Liver (tissue), 8 donors: ENCODE measurements at regions not wholly inside any gene's neighbourhood (a gene's known extent, or its start where the extent isn't known, plus 50 kb on each side); places are given as distances from the start of the nearest gene placed in this dataset.

ENCODE experiments used
- DNase-seq: peaks from one replicate; pipeline ENCODE4 v3.0.0-alpha.2; 2017; ENCODE audit warnings: low spot score
- H3K27ac ChIP-seq, 2 donors: one replicate each; pipeline ENCODE4 v1.7.0; 2013; ENCODE audit warnings: inconsistent platforms in 2 of 2, low read length in 2 of 2, control low read depth in 1 of 2, low read depth in 1 of 2, mild to moderate bottlenecking in 1 of 2
- H3K27me3 ChIP-seq, 4 donors: one replicate each; pipeline versions ENCODE4 v1.6.1 to v1.7.0; 2013; ENCODE audit warnings: low read length in 3 of 4, inconsistent platforms in 1 of 4, mild to moderate bottlenecking in 1 of 4, moderate library complexity in 1 of 4; ENCODE audit not compliant: control insufficient read depth in 4 of 4, insufficient read depth in 4 of 4
- H3K36me3 ChIP-seq, 4 donors: one replicate each; pipeline versions ENCODE4 v1.6.1 to v1.7.0; 2013; ENCODE audit warnings: low read length in 3 of 4, mild to moderate bottlenecking in 3 of 4, low read depth in 1 of 4, moderate library complexity in 1 of 4; ENCODE audit not compliant: control insufficient read depth in 4 of 4, insufficient read depth in 3 of 4
- H3K4me1 ChIP-seq, 4 donors: one replicate each; pipeline versions ENCODE4 v1.6.1 to v1.7.0; 2013; ENCODE audit warnings: low read length in 3 of 4, mild to moderate bottlenecking in 3 of 4, moderate library complexity in 1 of 4; ENCODE audit not compliant: control insufficient read depth in 4 of 4, insufficient read depth in 4 of 4
- H3K4me3 ChIP-seq, 3 donors: one replicate each; pipeline versions ENCODE4 v1.6.1 to v1.7.0; 2013; ENCODE audit warnings: low read length in 3 of 3, control low read depth in 1 of 3, low read depth in 1 of 3, mild to moderate bottlenecking in 1 of 3
- H3K9ac ChIP-seq, 2 donors: one replicate each; pipeline ENCODE4 v1.7.0; 2013; ENCODE audit warnings: low read length in 2 of 2, mild to moderate bottlenecking in 2 of 2, moderate library complexity in 2 of 2, control low read depth in 1 of 2, low read depth in 1 of 2
- H3K9me3 ChIP-seq, 4 donors: one replicate each; pipeline versions ENCODE4 v1.6.1 to v1.7.0; 2013; ENCODE audit warnings: low read length in 3 of 4; ENCODE audit not compliant: control insufficient read depth in 4 of 4
- ATF3 ChIP-seq: IDR thresholded peaks from 2 replicates; pipeline ENCODE4 v1.6.1; 2016; ENCODE audit warnings: antibody characterized with exemption
- EGR1 ChIP-seq, 2 donors: IDR thresholded peaks; 2 replicates each; pipeline ENCODE4 v1.6.1; 2016 to 2018; ENCODE audit warnings: antibody characterized with exemption in 2 of 2, low read depth in 2 of 2
- FOXA1 ChIP-seq: IDR thresholded peaks from 2 replicates; pipeline ENCODE4 v1.6.1; 2016; ENCODE audit warnings: antibody characterized with exemption
- HNF4A ChIP-seq, 2 donors: conservative IDR thresholded peaks; 2 replicates each; pipeline ENCODE4 v1.6.1; 2016; ENCODE audit warnings: antibody characterized with exemption in 2 of 2, mild to moderate bottlenecking in 2 of 2
- HNF4G ChIP-seq: IDR thresholded peaks from 2 replicates; pipeline ENCODE4 v1.6.1; 2016; ENCODE audit warnings: antibody characterized with exemption
- JUND ChIP-seq, 2 donors: IDR thresholded peaks; 2 replicates each; pipeline ENCODE4 v1.6.1; 2016; ENCODE audit warnings: antibody characterized with exemption in 2 of 2
- NR2F2 ChIP-seq: IDR thresholded peaks from 2 replicates; pipeline ENCODE4 v1.6.1; 2016; ENCODE audit warnings: antibody characterized with exemption
- RAD21 ChIP-seq, 2 donors: IDR thresholded peaks; 2 replicates each; pipeline ENCODE4 v1.6.1; 2016; ENCODE audit warnings: antibody characterized with exemption in 2 of 2, mild to moderate bottlenecking in 2 of 2
- RXRA ChIP-seq, 2 donors: IDR thresholded peaks; 2 replicates each; pipeline ENCODE4 v1.6.1; 2017 to 2018; ENCODE audit warnings: antibody characterized with exemption in 2 of 2, mild to moderate bottlenecking in 1 of 2
- SP1 ChIP-seq: IDR thresholded peaks from 2 replicates; pipeline ENCODE4 v1.6.1; 2018; ENCODE audit warnings: antibody characterized with exemption, mild to moderate bottlenecking
- TAF1 ChIP-seq: conservative IDR thresholded peaks from 2 replicates; pipeline ENCODE4 v1.6.1; 2016; ENCODE audit warnings: antibody characterized with exemption, mild to moderate bottlenecking
- YY1 ChIP-seq: IDR thresholded peaks from 2 replicates; pipeline ENCODE4 v1.6.1; 2016; ENCODE audit warnings: antibody characterized with exemption, mild to moderate bottlenecking
- ZBTB33 ChIP-seq: IDR thresholded peaks from 2 replicates; pipeline ENCODE4 v1.6.1; 2016; ENCODE audit warnings: antibody characterized with exemption
- WGBS: extraction: QIAGEN DNeasy Blood & Tissue Kit; methylation state at CpG from one replicate; pipeline ENCODE4 v1.1.7; 2013; 5-methylcytosine and 5-hydroxymethylcytosine counted together
- TF ChIP-seq, protein P1 (sequence below): IDR thresholded peaks from 2 replicates; pipeline ENCODE4 v1.6.1; 2016; ENCODE audit warnings: antibody characterized with exemption, mild to moderate bottlenecking
- TF ChIP-seq, protein P2 (sequence below): fragments of 150-350 bp; IDR thresholded peaks from 2 replicates; pipeline ENCODE4 v1.5.1; 2017; ENCODE audit warnings: improper control_type of control experiment, low read depth, low read length; ENCODE audit not compliant: missing input control
- donor health status: healthy.
- donor health status: healthy.
- donor health status: healthy.
- donor health status: healthy.
- donor health status: healthy.

- H3K9me3 ChIP-seq, result no peaks in the 10 kb centered on the region
- no peak overlapping the region for H3K9ac ChIP-seq
- H3K4me3 ChIP-seq, result no peak overlapping the region
- DNase-seq, result no peak
- no peaks in the 10 kb centered on the region for H3K4me1 ChIP-seq
- no peak overlapping the region for H3K27ac ChIP-seq
- H3K36me3 ChIP-seq, result no peaks in the 10 kb centered on the region
- no peak for TF ChIP-seq TAF1
- H3K27me3 ChIP-seq, result no peaks in the 10 kb centered on the region
- WGBS, result 73% methylated on average over 2 of the region's 2 CpGs
These were observed 173.6 kb upstream of the CNR1 start for GRCh38 chr6:88339761-88340160.

DNA sequence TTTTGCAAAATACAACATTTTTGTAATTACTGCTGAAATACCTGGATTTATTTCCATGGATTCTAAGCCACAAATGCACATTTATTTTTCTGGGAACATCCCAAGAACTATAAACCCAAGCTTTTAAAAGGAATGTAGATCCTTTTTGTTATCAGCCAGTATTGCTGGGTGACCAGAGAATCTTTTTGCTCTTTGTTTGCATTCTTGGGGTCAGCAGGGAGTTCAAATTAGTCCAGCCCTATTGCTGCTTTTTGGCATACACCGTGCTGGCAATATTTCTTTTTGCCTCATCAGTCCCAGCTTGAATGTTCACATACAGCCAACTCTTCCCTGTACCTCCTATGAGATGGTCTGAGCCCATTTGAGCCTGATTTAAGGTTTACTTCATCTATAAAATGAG, 155.2 kb upstream of the CNR1 start:
- TF ChIP-seq YY1 (no peak), NR2F2 (no peak), RAD21 (IDR thresholded peaks at IDR 0.05) (no peak), FOXA1 (no peak), JUND (IDR thresholded peaks at IDR 0.05) (no peak), RXRA (IDR thresholded peaks at IDR 0.05) (no peak), HNF4G (no peak), EGR1 (IDR thresholded peaks at IDR 0.05; ENCODE audit: low read depth in 2 of 2) (no peak), SP1 (no peak), ATF3 (no peak), ZBTB33 (no peak), HNF4A (conservative IDR thresholded peaks at IDR 0.05) (no peak), TAF1 (no peak)
- TF ChIP-seq, protein P1, sequence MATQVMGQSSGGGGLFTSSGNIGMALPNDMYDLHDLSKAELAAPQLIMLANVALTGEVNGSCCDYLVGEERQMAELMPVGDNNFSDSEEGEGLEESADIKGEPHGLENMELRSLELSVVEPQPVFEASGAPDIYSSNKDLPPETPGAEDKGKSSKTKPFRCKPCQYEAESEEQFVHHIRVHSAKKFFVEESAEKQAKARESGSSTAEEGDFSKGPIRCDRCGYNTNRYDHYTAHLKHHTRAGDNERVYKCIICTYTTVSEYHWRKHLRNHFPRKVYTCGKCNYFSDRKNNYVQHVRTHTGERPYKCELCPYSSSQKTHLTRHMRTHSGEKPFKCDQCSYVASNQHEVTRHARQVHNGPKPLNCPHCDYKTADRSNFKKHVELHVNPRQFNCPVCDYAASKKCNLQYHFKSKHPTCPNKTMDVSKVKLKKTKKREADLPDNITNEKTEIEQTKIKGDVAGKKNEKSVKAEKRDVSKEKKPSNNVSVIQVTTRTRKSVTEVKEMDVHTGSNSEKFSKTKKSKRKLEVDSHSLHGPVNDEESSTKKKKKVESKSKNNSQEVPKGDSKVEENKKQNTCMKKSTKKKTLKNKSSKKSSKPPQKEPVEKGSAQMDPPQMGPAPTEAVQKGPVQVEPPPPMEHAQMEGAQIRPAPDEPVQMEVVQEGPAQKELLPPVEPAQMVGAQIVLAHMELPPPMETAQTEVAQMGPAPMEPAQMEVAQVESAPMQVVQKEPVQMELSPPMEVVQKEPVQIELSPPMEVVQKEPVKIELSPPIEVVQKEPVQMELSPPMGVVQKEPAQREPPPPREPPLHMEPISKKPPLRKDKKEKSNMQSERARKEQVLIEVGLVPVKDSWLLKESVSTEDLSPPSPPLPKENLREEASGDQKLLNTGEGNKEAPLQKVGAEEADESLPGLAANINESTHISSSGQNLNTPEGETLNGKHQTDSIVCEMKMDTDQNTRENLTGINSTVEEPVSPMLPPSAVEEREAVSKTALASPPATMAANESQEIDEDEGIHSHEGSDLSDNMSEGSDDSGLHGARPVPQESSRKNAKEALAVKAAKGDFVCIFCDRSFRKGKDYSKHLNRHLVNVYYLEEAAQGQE, result no peak
- TF ChIP-seq, protein P2, sequence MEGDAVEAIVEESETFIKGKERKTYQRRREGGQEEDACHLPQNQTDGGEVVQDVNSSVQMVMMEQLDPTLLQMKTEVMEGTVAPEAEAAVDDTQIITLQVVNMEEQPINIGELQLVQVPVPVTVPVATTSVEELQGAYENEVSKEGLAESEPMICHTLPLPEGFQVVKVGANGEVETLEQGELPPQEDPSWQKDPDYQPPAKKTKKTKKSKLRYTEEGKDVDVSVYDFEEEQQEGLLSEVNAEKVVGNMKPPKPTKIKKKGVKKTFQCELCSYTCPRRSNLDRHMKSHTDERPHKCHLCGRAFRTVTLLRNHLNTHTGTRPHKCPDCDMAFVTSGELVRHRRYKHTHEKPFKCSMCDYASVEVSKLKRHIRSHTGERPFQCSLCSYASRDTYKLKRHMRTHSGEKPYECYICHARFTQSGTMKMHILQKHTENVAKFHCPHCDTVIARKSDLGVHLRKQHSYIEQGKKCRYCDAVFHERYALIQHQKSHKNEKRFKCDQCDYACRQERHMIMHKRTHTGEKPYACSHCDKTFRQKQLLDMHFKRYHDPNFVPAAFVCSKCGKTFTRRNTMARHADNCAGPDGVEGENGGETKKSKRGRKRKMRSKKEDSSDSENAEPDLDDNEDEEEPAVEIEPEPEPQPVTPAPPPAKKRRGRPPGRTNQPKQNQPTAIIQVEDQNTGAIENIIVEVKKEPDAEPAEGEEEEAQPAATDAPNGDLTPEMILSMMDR, result no peak
- no peak for DNase-seq
- H3K4me3 ChIP-seq, result no peak overlapping the region
- H3K9ac ChIP-seq, result no peak overlapping the region
- WGBS, result 30% methylated on average over 1 of the region's 1 CpG
- H3K27ac ChIP-seq, result no peak overlapping the region
- H3K27me3 ChIP-seq, result no peaks in the 10 kb centered on the region
- no peaks in the 10 kb centered on the region for H3K9me3 ChIP-seq
- H3K36me3 ChIP-seq, result no peaks in the 10 kb centered on the region
- no peaks in the 10 kb centered on the region for H3K4me1 ChIP-seq
